H9 (cell line): ENCODE measurements at regions not wholly inside any gene's neighbourhood (a gene's known extent, or its start where the extent isn't known, plus 50 kb on each side); places are given as distances from the start of the nearest gene placed in this dataset.

ENCODE experiments used
- DNase-seq: peaks from one replicate; pipeline ENCODE4 v3.0.0-alpha.2; 2017
- H2AFZ ChIP-seq: one replicate; pipeline ENCODE4 v1.6.1; 2013; ENCODE audit warnings: mild to moderate bottlenecking, low read length, control low read depth, moderate library complexity
- H2AK5ac ChIP-seq: 2 replicates; pipeline ENCODE4 v1.6.1; 2013; ENCODE audit warnings: low read length, control low read depth, mixed read lengths; ENCODE audit not compliant: insufficient read length
- H2BK120ac ChIP-seq: one replicate; pipeline ENCODE4 v1.6.1; 2013; ENCODE audit warnings: low read depth, mild to moderate bottlenecking, low read length, control low read depth, inconsistent platforms; ENCODE audit not compliant: poor library complexity, severe bottlenecking
- H2BK12ac ChIP-seq: 2 replicates; pipeline ENCODE4 v1.6.1; 2013; ENCODE audit warnings: low read length, control low read depth, mixed read lengths, low read depth; ENCODE audit not compliant: insufficient read length
- H2BK15ac ChIP-seq: 2 replicates; pipeline ENCODE4 v1.6.1; 2013; ENCODE audit warnings: low read depth, low read length, control low read depth
- H2BK20ac ChIP-seq: one replicate; pipeline ENCODE4 v1.6.1; 2013; ENCODE audit warnings: low read depth, mild to moderate bottlenecking, low read length, control low read depth, inconsistent platforms; ENCODE audit not compliant: poor library complexity, severe bottlenecking
- H2BK5ac ChIP-seq: 2 replicates; pipeline ENCODE4 v1.6.1; 2013; ENCODE audit warnings: low read length, control low read depth, mixed read lengths; ENCODE audit not compliant: insufficient read length
- H3K14ac ChIP-seq: 2 replicates; pipeline ENCODE4 v1.6.1; 2013; ENCODE audit warnings: low read length, control low read depth; ENCODE audit not compliant: insufficient read depth
- H3K18ac ChIP-seq: 2 replicates; pipeline ENCODE4 v1.6.1; 2013; ENCODE audit warnings: low read depth, mild to moderate bottlenecking, mixed read lengths, low read length, control low read depth; ENCODE audit not compliant: insufficient read length
- H3K23ac ChIP-seq: 2 replicates; pipeline ENCODE4 v1.6.1; 2013; ENCODE audit warnings: low read length, control low read depth, mixed read lengths, low read depth; ENCODE audit not compliant: insufficient read length
- H3K23me2 ChIP-seq: 2 replicates; pipeline ENCODE4 v1.6.1; 2013; ENCODE audit warnings: low read depth, mild to moderate bottlenecking, mixed read lengths, low read length, control low read depth; ENCODE audit not compliant: insufficient read length, poor library complexity, severe bottlenecking
- H3K27ac ChIP-seq: 2 replicates; pipeline ENCODE4 v1.5.1; 2013; ENCODE audit warnings: low read length, control low read depth, mixed read lengths, low read depth; ENCODE audit not compliant: insufficient read length
- H3K27me3 ChIP-seq: 2 replicates; pipeline ENCODE4 v1.6.1; 2013; ENCODE audit warnings: low read length, control low read depth, inconsistent platforms; ENCODE audit not compliant: insufficient read depth
- H3K4ac ChIP-seq: 2 replicates; pipeline ENCODE4 v1.6.1; 2013; ENCODE audit warnings: low read depth, mild to moderate bottlenecking, control low read depth, inconsistent platforms, low read length, moderate library complexity
- H3K4me1 ChIP-seq: 2 replicates; pipeline ENCODE4 v1.6.1; 2013; ENCODE audit warnings: low read length, control low read depth, inconsistent platforms; ENCODE audit not compliant: insufficient read depth
- H3K4me2 ChIP-seq: 2 replicates; pipeline ENCODE4 v1.6.1; 2013; ENCODE audit warnings: low read length, control low read depth, mixed read lengths; ENCODE audit not compliant: insufficient read length, insufficient read depth
- H3K56ac ChIP-seq: 2 replicates; pipeline ENCODE4 v1.6.1; 2013; ENCODE audit warnings: low read depth, mild to moderate bottlenecking, mixed read lengths, low read length, control low read depth; ENCODE audit not compliant: insufficient read length
- H3K79me1 ChIP-seq: 2 replicates; pipeline ENCODE4 v1.6.1; 2013; ENCODE audit warnings: low read depth, mild to moderate bottlenecking, moderate library complexity, low read length, control low read depth, inconsistent platforms; ENCODE audit not compliant: insufficient read depth, poor library complexity, severe bottlenecking
- H3K79me2 ChIP-seq: 2 replicates; pipeline ENCODE4 v1.6.1; 2013; ENCODE audit warnings: low read length, control low read depth, inconsistent platforms; ENCODE audit not compliant: insufficient read depth
- H3K9ac ChIP-seq: 2 replicates; pipeline ENCODE4 v1.6.1; 2013; ENCODE audit warnings: low read length, control low read depth, mixed read lengths; ENCODE audit not compliant: insufficient read length; ENCODE audit errors: extremely low read depth
- H3K9me3 ChIP-seq: one replicate; pipeline ENCODE4 v1.6.1; 2013; ENCODE audit warnings: low read depth, low read length, inconsistent platforms; ENCODE audit not compliant: control insufficient read depth
- H3T11ph ChIP-seq: one replicate; pipeline ENCODE4 v1.6.1; 2013; ENCODE audit warnings: mild to moderate bottlenecking, low read length, control low read depth, inconsistent platforms
- H4K20me1 ChIP-seq: one replicate; pipeline ENCODE4 v1.6.1; 2013; ENCODE audit not compliant: control insufficient read depth, insufficient read length, insufficient read depth
- H4K5ac ChIP-seq: 2 replicates; pipeline ENCODE4 v1.6.1; 2013; ENCODE audit warnings: low read depth, mild to moderate bottlenecking, mixed read lengths, low read length, control low read depth; ENCODE audit not compliant: insufficient read length
- H4K8ac ChIP-seq: replicated peaks from 2 replicates; pipeline ENCODE4 v1.6.1; 2013; ENCODE audit warnings: low read length, control low read depth, mixed read lengths, low read depth; ENCODE audit not compliant: insufficient read length
- H4K91ac ChIP-seq: 2 replicates; pipeline ENCODE4 v1.6.1; 2013; ENCODE audit warnings: low read depth, mild to moderate bottlenecking, moderate library complexity, mixed read lengths, low read length, control low read depth; ENCODE audit not compliant: insufficient read length
- H3K27ac Mint-ChIP-seq, 3 experiments: 2 replicates in 2 of 3; 3 replicates in 1 of 3; pipeline ENCODE4 v1.8.0; 2020 to 2021; ENCODE audit warnings: mixed read lengths in 3 of 3, mild to moderate bottlenecking in 1 of 3, moderate library complexity in 1 of 3
- H3K27me3 Mint-ChIP-seq: 2 replicates; pipeline ENCODE4 v1.8.0; 2021; ENCODE audit warnings: low read depth, mild to moderate bottlenecking, moderate library complexity, mixed read lengths
- H3K36me3 Mint-ChIP-seq, 3 experiments: 2 replicates in 2 of 3; 3 replicates in 1 of 3; pipeline ENCODE4 v1.8.0; 2020 to 2021; ENCODE audit warnings: low read depth in 3 of 3, mixed read lengths in 3 of 3; ENCODE audit not compliant: insufficient read depth in 1 of 3
- H3K4me1 Mint-ChIP-seq, 2 experiments: 2 replicates each; pipeline ENCODE4 v1.8.0; 2020; ENCODE audit warnings: mixed read lengths in 2 of 2
- H3K4me3 Mint-ChIP-seq, 2 experiments: 2 replicates in 1 of 2; 3 replicates in 1 of 2; pipeline ENCODE4 v1.8.0; 2020 to 2021; ENCODE audit warnings: mild to moderate bottlenecking in 2 of 2, mixed read lengths in 2 of 2, moderate library complexity in 1 of 2
- H3K9me3 Mint-ChIP-seq, 2 experiments: 2 replicates in 1 of 2; 3 replicates in 1 of 2; pipeline ENCODE4 v1.8.0; 2020; ENCODE audit warnings: mild to moderate bottlenecking in 2 of 2, mixed read lengths in 2 of 2, moderate library complexity in 1 of 2
- CTCF ChIP-seq: fragments of 200-600 bp; sonication (generic); conservative IDR thresholded peaks from 3 replicates; pipeline ENCODE4 v1.8.0; 2021; ENCODE audit warnings: antibody characterized with exemption, mild to moderate bottlenecking
- WGBS: extraction: QIAGEN DNeasy Blood & Tissue Kit; methylation state at CpG from one replicate; pipeline ENCODE4 v1.1.7; 2013; ENCODE audit warnings: missing lambda C conversion rate, low lambda C conversion rate, mixed read lengths; ENCODE audit not compliant: insufficient read length; ENCODE audit errors: extremely low coverage; 5-methylcytosine and 5-hydroxymethylcytosine counted together

GRCh38 chr12:115785548-115785947 lies 491.9 kb downstream of the MED13L start:
- Histone ChIP-seq H2AFZ (no peak overlapping the region), H4K20me1 (no peaks in the 10 kb centered on the region), H2BK5ac (no peak overlapping the region), H3K9ac (no peak overlapping the region), H3K23ac (no peak overlapping the region), H3K9me3 (no peaks in the 10 kb centered on the region), H2BK120ac (no peak overlapping the region), H3K56ac (no peak overlapping the region), H3K23me2 (no peaks in the 10 kb centered on the region), H3K4me2 (no peak overlapping the region), H3T11ph (no peak overlapping the region), H2AK5ac (no peak overlapping the region), H3K4me1 (no peaks in the 10 kb centered on the region), H3K79me1 (no peaks in the 10 kb centered on the region), H3K4ac (no peak overlapping the region), H3K14ac (no peak overlapping the region), H2BK12ac (no peak overlapping the region), H4K5ac (no peak overlapping the region), H4K8ac (no peak overlapping the region), H4K91ac (no peak overlapping the region), H2BK15ac (no peak overlapping the region), H2BK20ac (no peak overlapping the region), H3K27ac (no peak overlapping the region), H3K79me2 (no peaks in the 10 kb centered on the region), H3K27me3 (no peaks in the 10 kb centered on the region), H3K18ac (no peak overlapping the region)
- TF ChIP-seq CTCF = peak; percentile 47; the same call in 2 of the 3 replicates
- Mint-ChIP-seq H3K27me3 (no peaks in the 10 kb centered on the region), H3K27ac (no peak overlapping the region), H3K4me3 (no peak overlapping the region), H3K36me3 (no peaks in the 10 kb centered on the region), H3K9me3 (peaks cover 0 to 2% of the 10 kb centered on the region in 2 experiments; a peak in 2 of 5 replicates), H3K4me1 (no peaks in the 10 kb centered on the region)
- no peak for DNase-seq
- WGBS = no CpG with 5 or more reads among the region's 3 CpGs
